ENCODE measurements at regions not wholly inside any gene's neighbourhood (a gene's known extent, or its start where the extent isn't known, plus 50 kb on each side); places are given as distances from the start of the nearest gene placed in this dataset.

DNA sequence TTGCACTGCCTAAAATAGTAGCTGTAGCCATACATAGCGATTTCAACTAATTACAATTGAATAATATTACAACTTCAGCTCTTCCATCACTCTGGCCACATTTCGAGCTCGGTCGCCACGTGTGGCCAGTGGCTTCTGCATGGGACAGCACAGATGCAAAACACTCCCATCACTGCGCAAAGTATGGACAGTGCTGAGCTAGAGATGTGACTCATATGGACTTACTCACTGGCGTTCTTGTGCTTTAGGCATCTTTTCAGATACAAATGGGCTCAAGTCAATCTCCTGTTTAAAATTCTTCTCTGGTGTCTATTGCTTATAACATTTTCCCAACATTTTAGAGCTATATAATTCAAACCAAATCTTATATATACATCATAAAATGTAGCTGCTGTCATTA lies 222.7 kb downstream of the ELAVL2 start:
- TF ChIP-seq CTCF (IDR thresholded peaks at IDR 0.05) = no peak
- TF ChIP-seq POLR2A (IDR thresholded peaks at IDR 0.05) = no peak
- no peak for TF ChIP-seq EP300 (IDR thresholded peaks at IDR 0.05)

All from tibial nerve (tissue), 4 donors.